OCI-LY1 (cell line): ENCODE measurements at regions not wholly inside any gene's neighbourhood (a gene's known extent, or its start where the extent isn't known, plus 50 kb on each side); places are given as distances from the start of the nearest gene placed in this dataset.

Experiments used
- CTCF ChIP-seq: fragments of 200-600 bp; sonication (generic), shearing (Covaris generic); IDR thresholded peaks from 2 replicates; pipeline ENCODE4 v1.5.1; 2017; ENCODE audit warnings: mild to moderate bottlenecking, antibody characterized with exemption, low read length, moderate library complexity, mixed read lengths
- EZH2 ChIP-seq: fragments of 200-600 bp; sonication (generic), shearing (Covaris generic); IDR thresholded peaks from 2 replicates; pipeline ENCODE4 v1.8.0; 2017; ENCODE audit warnings: borderline replicate concordance, mixed run types, mild to moderate bottlenecking, antibody characterized with exemption, low read length, moderate library complexity, mixed read lengths

- TF ChIP-seq EZH2 (no peak), CTCF (no peak)
These were observed 331.7 kb downstream of the TMEM121 start for GRCh38 chr14:105857826-105858675.
